Vagina (tissue), 2 donors: ENCODE measurements at regions not wholly inside any gene's neighbourhood (a gene's known extent, or its start where the extent isn't known, plus 50 kb on each side); places are given as distances from the start of the nearest gene placed in this dataset.

Source experiments
- DNase-seq, 2 donors: peaks; one replicate each; pipeline ENCODE4 v3.0.0-alpha.2; 2017; ENCODE audit errors: extremely low spot score in 2 of 2
- H3K27ac ChIP-seq: fragments of 200-600 bp; sonication (generic); one replicate; pipeline ENCODE4 v1.5.1; 2019
- H3K27me3 ChIP-seq: fragments of 200-600 bp; sonication (generic); one replicate; pipeline ENCODE4 v1.5.1; 2019
- H3K36me3 ChIP-seq, 2 donors: fragments of 200-600 bp; sonication (generic); one replicate each; pipeline ENCODE4 v1.5.1; 2017 to 2019
- H3K4me1 ChIP-seq: fragments of 200-600 bp; sonication (generic); one replicate; pipeline ENCODE4 v1.5.1; 2019
- H3K4me3 ChIP-seq, 2 donors: fragments of 200-600 bp; sonication (generic); 1 replicate in 1 of 2; 2 replicates in 1 of 2; pipeline ENCODE4 v1.5.1; 2016 to 2019
- H3K9me3 ChIP-seq: fragments of 200-600 bp; sonication (generic); one replicate; pipeline ENCODE4 v1.5.1; 2019
- CTCF ChIP-seq, 3 experiments: fragments of 450-650 bp in 2 of 3; fragments of 200-600 bp in 1 of 3; sonication (generic) in 1 of 3; IDR thresholded peaks; one replicate each; pipeline ENCODE4 v1.5.1; 2017 to 2019; ENCODE audit warnings: antibody characterized with exemption in 3 of 3, mild to moderate bottlenecking in 2 of 3, moderate library complexity in 2 of 3
- POLR2A ChIP-seq, 2 donors: fragments of 450-650 bp; IDR thresholded peaks; one replicate each; pipeline ENCODE4 v1.6.1; 2017; ENCODE audit warnings: antibody characterized with exemption in 2 of 2, mild to moderate bottlenecking in 2 of 2, moderate library complexity in 2 of 2
- POLR2AphosphoS5 ChIP-seq, 2 donors: sonication (generic); formaldehyde crosslinking; IDR thresholded peaks; one replicate each; pipeline ENCODE4 v1.9.0; 2017; ENCODE audit warnings: antibody characterized with exemption in 2 of 2, mild to moderate bottlenecking in 2 of 2, low read depth in 1 of 2; ENCODE audit not compliant: insufficient read depth in 1 of 2
- intact Hi-C: fragments of 100-400 bp; cut with DNase I; formaldehyde crosslinking; loops from one replicate; pipeline ENCODE4 v1.15.1; 2023

DNA sequence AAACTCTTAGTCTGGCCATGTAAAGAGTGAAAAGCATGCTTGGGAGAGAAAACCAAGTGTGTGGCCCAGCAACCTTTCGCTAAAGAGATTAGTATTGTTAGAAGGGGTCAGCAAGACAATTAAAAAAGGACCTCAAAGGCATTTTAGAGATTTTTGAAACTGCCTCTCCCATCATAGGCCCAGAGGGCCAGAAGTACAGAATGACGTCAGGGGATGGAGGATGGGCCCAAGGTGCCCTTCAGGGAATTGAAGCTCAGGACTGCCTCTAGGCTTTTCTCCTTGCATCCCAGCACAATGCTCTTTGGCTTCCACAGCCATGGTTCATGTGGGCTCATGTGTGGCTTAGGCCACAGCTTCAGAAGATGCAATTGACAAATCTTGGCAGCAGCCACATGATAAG is 287.0 kb upstream of the COX7C start:
- no peaks in the 10 kb centered on the region for H3K36me3 ChIP-seq

GRCh38 chr5:86332851-86333250 is 284.9 kb upstream of the COX7C start:
- Histone ChIP-seq H3K4me3 (no peak overlapping the region), H3K27me3 (no peaks in the 10 kb centered on the region), H3K27ac (no peak overlapping the region), H3K36me3 (no peaks in the 10 kb centered on the region), H3K4me1 (no peaks in the 10 kb centered on the region), H3K9me3 (no peaks in the 10 kb centered on the region)
- TF ChIP-seq POLR2AphosphoS5 (IDR thresholded peaks at IDR 0.05; ENCODE audit: insufficient read depth in 1 of 2, low read depth in 1 of 2) (no peak), POLR2A (IDR thresholded peaks at IDR 0.05) (no peak), CTCF (IDR thresholded peaks at IDR 0.05) (no peak)
- DNase-seq: no peak
- intact Hi-C loops: no loop called here

More for the DNA sequence above, 287.0 kb upstream of the COX7C start:
- TF ChIP-seq POLR2A (IDR thresholded peaks at IDR 0.05) (no peak), CTCF (IDR thresholded peaks at IDR 0.05) (no peak), POLR2AphosphoS5 (IDR thresholded peaks at IDR 0.05; ENCODE audit: insufficient read depth in 1 of 2, low read depth in 1 of 2) (no peak)
- intact Hi-C loops: no loop called here
- H3K4me1 ChIP-seq: no peaks in the 10 kb centered on the region
- no peaks in the 10 kb centered on the region for H3K27me3 ChIP-seq
- no peak overlapping the region for H3K27ac ChIP-seq
- no peak overlapping the region for H3K4me3 ChIP-seq
- DNase-seq: no peak
- H3K9me3 ChIP-seq: no peaks in the 10 kb centered on the region

GRCh38 chr5:86337667-86338460 is 279.9 kb upstream of the COX7C start:
- DNase-seq: no peak
- TF ChIP-seq POLR2A (IDR thresholded peaks at IDR 0.05): no peak
- no peak for TF ChIP-seq POLR2AphosphoS5 (IDR thresholded peaks at IDR 0.05; ENCODE audit: insufficient read depth in 1 of 2, low read depth in 1 of 2)
- no peak for TF ChIP-seq CTCF (IDR thresholded peaks at IDR 0.05)
- intact Hi-C loops: no loop called here

DNA sequence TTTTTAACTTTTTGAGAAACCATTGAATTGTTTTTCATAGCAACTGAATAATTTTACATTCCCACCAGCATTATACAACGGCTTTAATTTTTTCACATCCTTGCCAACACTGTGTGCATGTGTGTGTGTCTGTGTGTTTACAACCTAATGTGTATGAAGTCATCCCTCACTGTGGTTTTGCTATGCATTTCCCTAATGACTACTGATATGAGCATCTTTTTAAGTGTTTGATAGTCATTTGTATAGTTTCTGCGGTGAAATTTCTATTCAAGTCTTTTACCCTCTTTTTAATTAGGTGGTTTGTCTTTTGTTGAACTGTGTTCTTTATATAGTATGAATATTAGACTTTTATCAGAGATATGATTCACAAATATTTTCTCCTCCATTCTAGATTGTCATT is 263.1 kb upstream of the COX7C start:
- Histone ChIP-seq H3K27ac (no peak overlapping the region), H3K36me3 (no peaks in the 10 kb centered on the region), H3K27me3 (no peaks in the 10 kb centered on the region), H3K4me1 (no peaks in the 10 kb centered on the region), H3K9me3 (no peaks in the 10 kb centered on the region), H3K4me3 (no peak overlapping the region)
- TF ChIP-seq POLR2AphosphoS5 (IDR thresholded peaks at IDR 0.05; ENCODE audit: insufficient read depth in 1 of 2, low read depth in 1 of 2) (no peak), POLR2A (IDR thresholded peaks at IDR 0.05) (no peak), CTCF (IDR thresholded peaks at IDR 0.05) (no peak)
- intact Hi-C loops: no loop called here
- DNase-seq: no peak

More at GRCh38 chr5:86337667-86338460, 279.9 kb upstream of the COX7C start:
- no peaks in the 10 kb centered on the region for H3K27me3 ChIP-seq
- no peak overlapping the region for H3K27ac ChIP-seq
- H3K36me3 ChIP-seq: no peaks in the 10 kb centered on the region
- H3K9me3 ChIP-seq: no peaks in the 10 kb centered on the region
- no peak overlapping the region for H3K4me3 ChIP-seq
- H3K4me1 ChIP-seq: no peaks in the 10 kb centered on the region

GRCh38 chr5:86360801-86361200 is 256.9 kb upstream of the COX7C start:
- Histone ChIP-seq H3K36me3 (no peaks in the 10 kb centered on the region), H3K27ac (no peak overlapping the region), H3K27me3 (no peaks in the 10 kb centered on the region), H3K9me3 (no peaks in the 10 kb centered on the region), H3K4me1 (no peaks in the 10 kb centered on the region), H3K4me3 (no peak overlapping the region)
- TF ChIP-seq POLR2A (IDR thresholded peaks at IDR 0.05) (no peak), CTCF (IDR thresholded peaks at IDR 0.05) (no peak), POLR2AphosphoS5 (IDR thresholded peaks at IDR 0.05; ENCODE audit: insufficient read depth in 1 of 2, low read depth in 1 of 2) (no peak)
- no peak for DNase-seq
- intact Hi-C loops: no loop called here
